Head of caudate nucleus (tissue), 42 donors: ENCODE measurements at regions not wholly inside any gene's neighbourhood (a gene's known extent, or its start where the extent isn't known, plus 50 kb on each side); places are given as distances from the start of the nearest gene placed in this dataset.

ENCODE experiments used
- DNase-seq, 42 donors: peaks; one replicate each; pipeline versions ENCODE4 v3.0.0 to v3.0.0-alpha.2; 2020 to 2021; ENCODE audit warnings: mixed read lengths in 7 of 42
- intact Hi-C: fragments of 100-400 bp; cut with DNase I; formaldehyde crosslinking; loops from one replicate; pipeline ENCODE4 v1.15.0; 2022

DNA sequence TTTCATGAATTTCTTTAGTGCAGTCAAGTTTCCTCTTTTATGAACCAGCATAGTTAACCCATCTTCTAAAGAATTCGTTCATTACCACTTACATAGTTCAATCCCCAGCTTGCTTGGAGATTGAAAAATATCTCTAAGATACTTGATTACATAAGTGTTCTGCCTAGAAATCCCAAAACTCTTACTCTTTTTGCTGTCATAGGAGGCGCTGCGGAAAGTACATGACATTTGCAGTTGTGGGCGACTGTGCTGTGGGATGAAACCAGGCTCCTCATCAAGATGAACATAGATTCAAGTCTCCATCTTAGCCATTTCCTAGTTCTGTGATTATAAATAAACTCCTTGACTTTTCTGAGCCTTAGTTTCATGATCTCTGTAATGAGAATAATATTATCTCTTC is 107.1 kb upstream of the SORBS2 start:
- intact Hi-C loops: no loop called here
- DNase-seq: peak in 33 of 42 donors; percentile 15 to 86 (median 56)

DNA sequence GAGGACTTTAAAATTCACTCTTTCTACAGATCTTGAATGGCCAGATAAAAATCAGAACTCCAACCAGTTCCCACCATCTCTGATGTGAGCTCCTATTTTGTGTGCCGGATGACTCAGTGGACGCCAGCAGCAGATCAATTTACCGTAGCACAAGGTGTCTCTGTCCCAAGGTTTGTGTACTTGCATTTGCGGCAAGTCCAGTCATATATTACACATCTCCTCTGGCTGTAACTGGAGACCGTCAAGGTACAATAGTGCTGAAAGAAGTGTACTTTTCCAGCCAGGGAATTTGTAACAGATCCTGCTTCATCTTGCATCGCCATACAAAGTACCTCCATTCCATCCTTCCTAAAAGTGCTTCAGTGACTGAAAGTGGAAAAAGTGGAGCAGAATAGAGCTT is 108.2 kb upstream of the SORBS2 start:
- no peak for DNase-seq
- intact Hi-C loops: no loop called here

DNA sequence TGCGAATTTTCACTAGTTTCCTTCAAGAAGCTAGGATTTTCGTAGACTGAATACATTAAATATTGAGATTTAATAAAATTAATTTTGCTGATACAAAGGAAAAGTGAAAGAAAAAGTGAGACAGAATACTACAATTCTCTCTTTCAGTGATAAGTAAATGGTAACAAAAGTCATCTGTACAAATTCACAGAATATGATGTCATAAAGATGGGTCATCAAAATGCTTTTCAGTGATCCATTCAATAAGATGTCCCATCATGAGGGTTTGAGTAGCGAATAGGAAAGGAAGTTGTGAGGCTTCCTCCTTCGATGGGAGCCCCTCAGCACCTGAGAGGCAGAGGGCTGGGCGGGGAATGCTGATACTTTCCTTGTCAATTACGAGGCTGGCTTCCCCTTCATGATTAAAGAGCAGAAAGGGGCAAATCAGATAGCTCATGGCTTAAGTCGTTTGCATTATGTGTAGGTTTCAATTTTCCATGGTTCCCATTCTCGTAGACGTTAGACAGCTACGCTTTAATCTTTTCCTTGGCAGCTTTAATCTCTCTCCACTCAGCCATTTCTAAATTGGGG is 108.8 kb upstream of the SORBS2 start:
- intact Hi-C loops: no loop called here
- DNase-seq: no peak

DNA sequence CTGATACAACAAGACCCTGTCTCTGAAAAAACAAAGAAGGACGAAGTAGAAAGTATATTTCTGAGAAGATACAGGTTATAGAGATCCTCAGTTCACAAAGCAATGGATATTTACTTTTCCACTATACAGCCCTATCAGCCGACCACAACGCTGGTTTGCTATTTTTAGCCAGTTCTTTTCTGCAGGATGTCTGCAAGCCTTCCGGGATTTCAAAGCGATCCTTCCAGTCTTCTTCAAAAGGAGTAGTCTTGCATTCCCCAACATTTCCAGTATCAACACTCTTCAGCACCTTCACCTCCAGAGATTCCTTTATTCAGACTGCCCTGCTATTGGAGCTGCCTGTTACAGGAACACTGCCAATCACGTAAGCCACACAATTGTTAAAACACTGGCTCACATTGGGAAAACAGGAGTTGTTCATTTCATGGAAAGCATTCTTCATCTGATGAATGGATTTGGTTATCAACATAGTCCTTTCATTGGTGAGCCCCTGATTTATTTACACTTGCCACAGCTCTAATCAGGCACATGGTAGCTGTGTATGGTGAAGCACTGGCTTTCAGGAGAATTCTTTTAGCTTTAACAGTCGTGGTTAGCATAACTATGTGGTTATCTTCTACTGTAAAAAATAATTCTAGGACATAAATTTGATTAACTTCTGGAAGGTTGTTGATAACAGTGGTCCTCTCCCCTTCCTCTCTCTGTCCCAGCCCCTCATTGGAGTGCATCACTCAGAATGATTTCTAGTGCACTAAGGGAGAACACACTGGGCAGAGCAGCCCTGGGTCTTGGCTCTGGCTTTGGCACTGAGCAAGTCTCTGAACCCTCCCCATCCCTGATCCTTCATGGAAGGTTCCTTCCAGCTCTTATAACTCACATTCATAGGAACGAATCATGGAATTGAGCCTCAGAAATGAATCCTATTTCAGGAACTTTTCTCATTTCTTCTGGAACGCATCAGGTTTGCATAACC is 109.9 kb upstream of the SORBS2 start:
- intact Hi-C loops: no loop called here
- no peak for DNase-seq

DNA sequence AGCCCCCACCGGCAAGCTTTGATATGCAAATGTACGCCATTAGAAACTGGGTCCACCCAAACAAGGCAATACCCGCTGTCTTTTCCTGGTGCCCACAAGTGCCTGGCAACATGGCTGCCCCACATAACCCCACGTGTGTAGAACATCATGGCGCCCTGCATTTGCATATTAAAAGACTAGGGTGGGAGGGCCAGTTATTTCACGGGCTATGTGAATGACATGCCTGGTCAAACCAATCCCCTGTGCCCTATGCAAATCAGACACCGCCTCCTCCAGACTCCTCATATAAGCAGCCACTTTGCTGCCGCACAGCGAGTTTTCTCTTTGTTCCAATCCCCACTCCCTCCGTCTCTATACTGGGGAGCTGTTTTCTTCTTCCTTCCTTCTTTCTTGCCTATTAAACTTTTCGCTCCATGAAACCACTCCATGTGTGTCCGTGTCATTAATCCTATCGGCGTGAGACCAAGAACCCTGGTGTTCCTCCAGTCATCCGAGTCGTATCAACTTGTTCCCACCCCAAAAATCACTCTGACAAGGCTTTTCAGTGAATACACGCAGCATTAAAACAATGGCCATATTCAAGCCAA is 112.6 kb upstream of the SORBS2 start:
- intact Hi-C loops: no loop called here
- no peak for DNase-seq

DNA sequence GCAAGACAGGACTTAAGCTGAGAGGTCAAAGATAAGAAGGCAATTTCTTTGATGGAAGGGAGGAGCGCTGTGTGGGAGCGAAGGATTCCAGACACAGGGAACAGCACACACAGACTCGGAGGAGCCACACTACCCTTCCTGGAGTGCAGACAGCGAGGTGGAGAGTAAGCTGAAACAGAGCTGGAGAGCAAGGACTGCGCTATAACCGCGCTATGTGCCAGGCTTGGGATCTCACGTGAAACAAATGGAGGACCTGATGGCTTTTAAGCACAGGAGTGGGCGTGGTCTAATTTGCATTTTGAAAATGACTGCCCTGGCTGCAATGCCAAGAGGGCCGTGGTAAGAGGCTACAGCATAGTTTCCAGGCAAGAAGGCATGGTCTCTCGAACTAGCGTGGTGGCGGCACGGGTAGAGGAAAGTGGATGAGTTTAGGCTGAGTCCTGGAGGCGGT is 113.9 kb upstream of the SORBS2 start:
- intact Hi-C loops: no loop called here
- no peak for DNase-seq

DNA sequence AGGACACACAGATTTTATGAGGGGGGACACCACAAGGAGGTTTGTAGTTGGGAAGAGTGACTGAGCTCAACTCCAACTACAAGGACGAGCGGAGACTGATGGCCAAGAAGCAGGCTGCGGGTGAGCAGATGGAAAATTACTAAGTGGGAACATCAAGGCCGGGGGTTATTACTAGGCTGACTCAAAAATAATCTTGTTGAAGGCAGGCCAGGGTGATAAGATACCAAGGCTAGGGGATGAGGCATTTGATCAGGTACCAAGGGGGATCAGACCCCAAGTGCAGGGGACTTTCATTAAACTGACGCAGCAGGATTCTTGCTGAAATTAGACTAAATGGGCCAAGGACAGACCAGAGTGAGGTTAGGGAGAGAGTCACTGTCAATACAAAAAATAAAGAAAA is 119.4 kb upstream of the SORBS2 start:
- intact Hi-C loops: no loop called here
- no peak for DNase-seq

DNA sequence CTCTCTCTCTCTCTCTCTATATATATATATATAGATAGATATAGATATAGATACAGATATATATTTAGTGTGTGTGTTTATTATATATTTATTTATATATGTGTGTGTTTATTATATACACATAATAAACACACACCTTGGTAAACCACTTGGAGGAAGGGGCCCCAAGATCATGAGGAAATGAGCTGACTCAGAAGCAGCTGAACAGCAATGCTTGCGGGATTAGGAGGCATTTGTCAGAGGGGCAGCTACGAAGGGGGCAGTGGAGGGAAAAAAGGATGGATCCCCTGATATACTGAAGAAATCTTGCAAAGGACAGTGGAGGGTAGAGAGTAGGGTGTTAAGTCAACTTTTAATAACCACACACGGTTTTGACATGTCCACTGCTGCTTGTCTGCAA is 120.0 kb upstream of the SORBS2 start:
- no peak for DNase-seq
- intact Hi-C loops: no loop called here

DNA sequence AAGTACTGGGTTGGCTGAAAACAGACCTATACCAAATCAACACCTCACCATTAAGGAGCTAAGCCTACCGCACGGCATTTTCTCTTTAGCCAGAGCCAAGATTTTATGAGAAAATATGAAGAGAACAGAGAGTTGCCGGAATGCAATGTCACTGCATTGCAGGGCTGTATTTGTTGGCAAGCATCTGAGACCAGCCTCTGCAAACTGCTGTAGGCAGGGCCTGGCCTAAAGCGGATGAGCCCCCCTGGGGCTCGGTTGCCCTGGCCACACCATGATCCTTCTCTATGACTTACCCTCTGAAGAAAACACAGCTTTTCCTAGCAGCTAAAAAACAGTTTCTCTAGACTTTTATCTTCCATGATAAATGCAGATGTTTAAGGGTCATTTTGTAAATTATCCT is 120.5 kb upstream of the SORBS2 start:
- DNase-seq: no peak
- intact Hi-C loops: no loop called here

DNA sequence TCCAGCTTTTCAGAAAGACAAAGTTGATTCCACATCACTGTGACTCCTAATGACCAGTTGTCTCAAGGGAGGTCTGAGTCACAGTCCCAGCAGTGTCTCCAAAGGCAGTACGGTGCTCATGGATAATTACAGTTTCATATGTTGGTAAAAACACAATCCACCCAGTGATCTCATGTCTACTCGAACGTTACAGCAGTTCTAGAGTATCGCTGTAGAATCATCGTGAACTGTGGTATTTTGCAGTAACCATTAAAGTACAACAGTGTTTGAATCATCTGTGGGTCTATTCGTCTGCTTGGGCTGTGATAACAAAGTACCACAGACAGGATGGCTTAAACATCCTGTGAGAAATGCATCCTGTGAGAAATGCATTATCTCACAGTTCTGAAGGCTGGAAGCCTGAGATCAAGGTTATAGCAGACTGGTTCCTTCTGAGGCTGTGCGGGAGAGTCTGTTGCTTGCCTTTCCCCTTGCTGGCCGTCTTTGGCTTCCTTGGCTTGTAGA is 121.1 kb upstream of the SORBS2 start:
- intact Hi-C loops: no loop called here
- DNase-seq: no peak

DNA sequence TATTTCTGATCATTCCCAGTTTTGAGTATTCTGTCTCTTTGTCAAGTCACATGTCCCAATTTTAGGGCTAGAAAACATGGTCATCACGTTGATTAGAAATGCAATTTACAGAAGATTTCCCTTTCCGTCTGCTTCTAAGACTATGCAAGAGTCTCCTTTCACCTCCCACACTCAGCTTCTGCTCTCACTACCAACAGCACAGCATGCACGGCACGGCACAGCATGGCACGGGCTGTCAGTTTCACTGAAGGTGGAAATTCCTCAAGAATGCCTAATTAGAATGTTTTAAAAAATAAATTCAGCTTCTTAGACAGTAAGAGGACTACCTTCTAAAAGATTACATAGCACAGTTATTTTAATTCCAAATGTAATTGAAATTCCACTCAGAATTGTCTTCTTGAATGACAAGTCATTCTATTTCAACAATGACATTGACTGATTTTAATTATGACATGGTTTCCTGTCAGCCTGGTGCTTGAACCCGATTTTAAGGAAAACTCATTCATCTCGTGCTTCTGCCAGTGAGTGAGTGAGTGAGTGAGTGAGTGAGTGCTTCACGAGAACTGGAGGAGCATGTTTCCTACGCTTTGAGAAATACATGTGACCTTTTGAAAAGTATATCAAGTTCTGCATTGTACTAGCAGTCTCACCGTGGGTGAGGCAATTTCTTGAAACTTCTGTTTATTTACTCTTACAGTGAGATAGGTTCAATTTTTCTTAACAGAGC is 124.8 kb upstream of the SORBS2 start:
- intact Hi-C loops: no loop called here
- peak in 17 of 42 donors; percentile 9 to 54 (median 31) for DNase-seq

DNA sequence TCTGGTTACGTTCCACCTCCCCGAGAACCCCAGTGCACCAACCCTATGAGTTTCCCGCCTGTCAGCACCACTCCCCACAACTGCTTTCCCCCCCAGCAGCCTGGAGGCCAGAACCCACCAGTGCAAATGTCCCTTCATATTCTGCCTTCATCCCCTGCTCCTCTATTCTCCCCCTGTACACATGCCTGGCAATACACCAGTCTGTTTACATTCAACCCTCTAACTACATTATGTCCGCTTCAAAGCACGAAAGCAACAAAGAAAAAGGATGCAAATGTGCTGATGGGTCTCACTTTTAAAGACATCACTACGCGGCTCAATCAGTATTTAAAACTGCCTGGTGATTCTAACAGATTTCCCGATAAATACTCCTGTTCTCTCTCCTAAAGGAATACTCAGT is 126.7 kb upstream of the SORBS2 start:
- no peak for DNase-seq
- intact Hi-C loops: no loop called here

DNA sequence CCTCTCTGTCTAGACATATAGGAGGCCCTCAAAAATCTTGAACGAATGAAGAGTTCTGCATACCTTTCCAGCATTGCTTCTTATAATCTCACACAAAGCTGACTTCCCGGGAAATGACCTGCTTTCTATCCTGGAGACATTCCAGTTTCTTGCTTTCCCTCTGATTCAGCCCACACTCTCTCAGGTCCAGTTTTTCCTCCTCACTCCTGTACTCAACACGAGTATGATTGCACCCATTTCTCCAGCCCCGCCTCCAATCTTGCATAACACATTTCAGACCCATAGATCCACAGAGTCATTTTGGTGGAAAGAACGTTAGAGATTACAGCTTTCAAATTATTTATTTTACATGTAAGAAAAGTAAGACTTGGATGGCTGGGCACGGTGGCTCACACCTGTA is 127.5 kb upstream of the TLR3 start:
- intact Hi-C loops: no loop called here
- DNase-seq: no peak

DNA sequence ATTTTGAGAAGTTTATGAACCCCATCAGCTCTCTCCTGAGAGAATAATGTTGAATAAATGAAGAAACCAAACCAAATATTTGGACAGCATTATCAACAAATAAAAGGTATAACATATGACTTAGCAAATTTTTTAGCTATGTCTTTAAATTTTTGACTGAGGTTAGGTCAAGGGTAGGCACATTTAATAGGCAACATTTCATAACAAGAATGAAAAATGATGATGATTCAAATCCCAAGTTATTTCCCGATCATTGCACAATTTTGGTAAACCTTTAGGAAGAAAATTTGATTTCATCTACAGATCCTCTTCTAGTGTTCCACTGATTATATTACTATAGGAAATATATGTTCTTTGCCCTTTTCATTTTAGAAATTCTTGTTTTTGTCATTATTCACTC is 123.7 kb upstream of the TLR3 start:
- DNase-seq: no peak
- intact Hi-C loops: no loop called here

DNA sequence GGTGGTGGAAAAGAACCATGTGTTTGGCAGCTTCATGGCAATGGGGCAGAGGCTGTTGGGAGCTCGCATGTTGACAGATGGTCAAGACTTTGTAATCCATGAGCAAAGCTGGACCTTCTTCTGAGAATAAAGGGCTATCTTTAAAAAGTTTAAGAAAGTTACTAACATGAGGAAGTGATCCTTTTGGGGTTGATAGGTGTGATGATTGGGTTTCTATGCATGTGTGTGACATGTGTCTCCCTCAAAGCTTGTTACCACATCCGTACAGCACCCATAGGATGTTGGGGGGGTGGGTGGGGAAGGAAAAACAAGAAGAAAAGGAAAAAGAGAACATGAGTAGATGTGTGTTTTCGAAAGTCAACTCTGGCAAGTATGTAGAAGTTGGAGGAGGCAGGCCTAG is 123.0 kb upstream of the TLR3 start:
- DNase-seq: no peak
- intact Hi-C loops: no loop called here

DNA sequence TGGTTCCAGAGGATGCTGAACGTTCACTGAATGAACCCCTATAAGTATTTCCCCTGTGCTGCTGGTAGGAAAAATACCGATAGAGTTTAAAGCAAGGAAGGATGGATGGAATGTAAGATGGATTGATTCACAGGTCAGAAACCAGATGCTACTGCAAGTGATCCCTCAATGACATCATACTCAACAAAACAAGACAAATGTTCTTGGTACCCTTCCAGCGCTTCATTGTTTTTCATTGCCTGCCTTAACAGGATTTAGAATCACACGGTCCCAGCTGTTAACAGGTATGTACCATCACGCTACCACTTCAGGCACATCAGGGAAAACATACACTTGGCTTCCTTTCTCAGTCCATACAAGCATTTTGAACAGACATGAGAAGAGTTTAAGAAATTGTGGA is 118.1 kb upstream of the TLR3 start:
- DNase-seq: no peak

DNA sequence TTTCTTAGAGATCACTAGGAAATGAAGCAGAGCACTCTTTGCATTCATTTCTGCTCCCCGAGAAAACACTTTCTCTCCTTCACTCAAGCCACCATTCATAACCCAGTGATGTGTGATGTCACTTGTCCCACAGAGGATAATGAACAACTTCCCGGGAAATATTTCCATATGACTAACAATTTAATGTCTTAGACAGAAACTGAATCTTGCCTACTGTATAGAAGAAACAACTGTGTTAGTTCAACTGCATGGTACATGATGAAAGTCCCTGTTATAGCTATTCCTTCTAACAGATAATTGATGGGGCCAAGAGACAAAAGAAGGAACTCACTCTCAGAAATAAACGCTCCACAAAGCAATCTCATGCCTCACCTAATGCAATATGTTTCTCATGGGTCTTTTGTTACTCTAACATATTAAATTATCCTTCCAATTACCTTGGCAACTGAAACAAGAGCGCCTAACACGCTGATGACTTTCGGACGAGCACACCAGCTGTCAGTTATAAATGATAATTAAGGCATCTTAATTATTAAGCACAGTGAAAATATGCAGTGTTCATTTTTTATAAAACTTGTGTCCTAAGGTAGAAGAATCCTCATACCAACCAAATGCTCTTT is 113.7 kb upstream of the TLR3 start:
- intact Hi-C loops: no loop called here
- no peak for DNase-seq

More for the DNA sequence above, 118.1 kb upstream of the TLR3 start:
- intact Hi-C loops: no loop called here

DNA sequence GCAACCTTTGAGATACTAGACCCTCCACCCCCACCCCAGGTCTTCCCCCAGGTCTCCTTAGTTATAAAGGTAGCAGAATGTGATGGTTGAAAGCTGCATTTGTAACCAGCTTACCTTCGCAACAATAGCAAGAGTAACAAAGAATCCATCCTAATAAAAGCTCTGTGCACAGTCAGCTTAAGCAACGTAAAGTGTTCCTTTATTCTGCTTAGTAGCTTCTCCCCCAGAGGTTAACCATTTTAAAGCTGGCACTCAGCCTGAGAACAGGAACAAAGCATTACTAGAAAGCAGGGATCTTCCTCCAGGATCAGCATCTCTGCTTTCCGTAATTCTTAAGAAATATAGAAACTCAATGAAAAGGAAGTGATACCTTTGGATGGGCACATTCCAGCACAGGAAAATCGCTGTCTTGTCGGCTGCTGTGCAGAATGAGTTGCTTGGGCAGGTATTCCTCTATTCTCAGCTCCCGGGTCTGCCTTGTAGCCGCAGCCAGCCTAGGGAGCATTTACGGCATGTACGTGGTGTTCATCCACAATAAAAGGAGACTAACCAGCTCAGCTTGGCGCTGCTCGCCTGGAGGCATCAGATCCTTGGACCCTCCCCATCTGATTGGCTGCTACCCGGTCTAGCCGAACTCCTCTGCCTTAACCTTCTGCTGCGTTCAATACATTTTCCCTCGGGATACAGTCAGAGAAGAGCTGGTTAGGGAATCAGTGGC is 113.0 kb upstream of the TLR3 start:
- DNase-seq: peak; percentile 3 to 77 (median 38)
- intact Hi-C loops: no loop called here
